ENCODE measurements at regions not wholly inside any gene's neighbourhood (a gene's known extent, or its start where the extent isn't known, plus 50 kb on each side); places are given as distances from the start of the nearest gene placed in this dataset.

DNA sequence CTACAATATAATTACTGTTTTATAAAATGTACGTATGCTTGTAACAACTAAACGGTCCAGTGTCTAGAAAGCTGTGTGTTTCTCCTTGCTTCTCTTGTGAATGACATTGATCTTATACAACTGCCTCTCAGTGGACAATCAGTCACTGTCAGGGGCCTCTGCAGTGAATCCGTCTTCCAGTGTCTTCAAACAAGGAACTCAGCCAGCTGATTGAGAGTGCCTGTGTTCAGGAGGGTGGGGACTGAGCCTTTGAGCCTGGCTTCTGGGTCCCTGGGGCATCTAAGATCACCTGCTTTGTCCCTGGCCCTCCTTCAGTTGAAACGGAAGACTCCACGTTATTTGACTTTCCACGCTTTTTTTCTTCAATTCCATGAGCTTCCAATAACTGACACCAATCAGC lies 133.1 kb upstream of the SFSWAP start:
- no peak for DNase-seq
- H3K4me3 ChIP-seq (ENCODE audit: low read depth, low read length), result no peak overlapping the region
- TF ChIP-seq CTCF (IDR thresholded peaks at IDR 0.05; ENCODE audit: low read depth, low read length), result no peak
- H3K36me3 ChIP-seq, result no peaks in the 10 kb centered on the region
- H3K9me3 ChIP-seq (ENCODE audit: severe bottlenecking), result no peaks in the 10 kb centered on the region
- H3K27me3 ChIP-seq (ENCODE audit: insufficient read depth, low read depth, severe bottlenecking), result no peaks in the 10 kb centered on the region
- no peak overlapping the region for H3K27ac ChIP-seq

GRCh38 chr12:131578828-131579470 lies 131.9 kb upstream of the SFSWAP start:
- TF ChIP-seq CTCF (IDR thresholded peaks at IDR 0.05; ENCODE audit: low read depth, low read length), result no peak
- H3K27me3 ChIP-seq (ENCODE audit: insufficient read depth, low read depth, severe bottlenecking), result no peaks in the 10 kb centered on the region
- no peak for DNase-seq
- H3K9me3 ChIP-seq (ENCODE audit: severe bottlenecking), result no peaks in the 10 kb centered on the region
- H3K27ac ChIP-seq, result no peak overlapping the region
- no peaks in the 10 kb centered on the region for H3K36me3 ChIP-seq
- H3K4me3 ChIP-seq (ENCODE audit: low read depth, low read length), result no peak overlapping the region

DNA sequence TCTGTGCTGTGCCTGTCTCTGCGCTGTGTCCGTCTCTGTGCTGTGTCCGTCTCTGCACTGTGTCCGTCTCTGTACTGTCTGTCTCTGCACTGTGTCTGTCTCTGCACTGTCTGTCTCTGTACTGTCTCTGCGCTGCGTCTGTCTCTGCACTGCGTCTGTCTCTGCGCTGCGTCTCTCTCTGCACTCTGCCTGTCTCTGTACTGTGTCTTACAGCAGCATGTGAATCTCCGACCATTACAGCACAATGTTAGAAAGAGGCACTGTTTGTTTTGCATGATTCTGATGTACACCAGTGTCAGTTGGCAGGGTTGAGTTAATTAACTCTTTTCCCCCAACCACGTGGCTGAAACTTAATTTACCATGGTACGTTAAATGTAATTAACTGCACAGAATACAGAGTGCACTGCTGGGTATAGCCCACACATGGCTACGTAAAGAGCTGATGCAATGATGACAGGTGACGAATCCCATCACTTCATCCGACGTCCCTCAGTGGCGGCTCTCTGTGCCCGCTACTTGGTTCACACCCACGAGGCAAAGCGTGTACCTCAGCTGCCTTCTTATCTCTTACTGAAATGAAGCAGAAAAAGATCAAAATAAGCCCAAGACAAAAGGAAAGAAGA lies 127.7 kb upstream of the SFSWAP start:
- no peak overlapping the region for H3K4me3 ChIP-seq (ENCODE audit: low read depth, low read length)
- H3K27ac ChIP-seq, result no peak overlapping the region
- peaks cover 12% of the 10 kb centered on the region for H3K9me3 ChIP-seq (ENCODE audit: severe bottlenecking)
- H3K27me3 ChIP-seq (ENCODE audit: insufficient read depth, low read depth, severe bottlenecking), result no peaks in the 10 kb centered on the region
- no peak for TF ChIP-seq CTCF (IDR thresholded peaks at IDR 0.05; ENCODE audit: low read depth, low read length)
- DNase-seq, result no peak
- H3K36me3 ChIP-seq, result no peaks in the 10 kb centered on the region

- TF ChIP-seq CTCF (IDR thresholded peaks at IDR 0.05; ENCODE audit: low read depth, low read length), result no peak
- no peak for DNase-seq
- Histone ChIP-seq H3K27ac (no peak overlapping the region), H3K36me3 (no peaks in the 10 kb centered on the region), H3K9me3 (ENCODE audit: severe bottlenecking) (peaks cover 12% of the 10 kb centered on the region), H3K4me3 (ENCODE audit: low read depth, low read length) (no peak overlapping the region), H3K27me3 (ENCODE audit: insufficient read depth, low read depth, severe bottlenecking) (no peaks in the 10 kb centered on the region)
Measured at GRCh38 chr12:131586269-131586668, 124.6 kb upstream of the SFSWAP start.

- DNase-seq, result no peak
- no peak for TF ChIP-seq CTCF (IDR thresholded peaks at IDR 0.05; ENCODE audit: low read depth, low read length)
- H3K9me3 ChIP-seq (ENCODE audit: severe bottlenecking), result peaks cover 12% of the 10 kb centered on the region
- H3K36me3 ChIP-seq, result no peaks in the 10 kb centered on the region
- H3K27ac ChIP-seq, result no peak overlapping the region
- no peaks in the 10 kb centered on the region for H3K27me3 ChIP-seq (ENCODE audit: insufficient read depth, low read depth, severe bottlenecking)
- H3K4me3 ChIP-seq (ENCODE audit: low read depth, low read length), result no peak overlapping the region
Measured at GRCh38 chr12:131586761-131587160, 124.1 kb upstream of the SFSWAP start.

- H3K27me3 ChIP-seq (ENCODE audit: insufficient read depth, low read depth, severe bottlenecking), result no peaks in the 10 kb centered on the region
- no peak overlapping the region for H3K4me3 ChIP-seq (ENCODE audit: low read depth, low read length)
- no peaks in the 10 kb centered on the region for H3K36me3 ChIP-seq
- H3K27ac ChIP-seq, result no peak overlapping the region
- TF ChIP-seq CTCF (IDR thresholded peaks at IDR 0.05; ENCODE audit: low read depth, low read length), result no peak
- peaks cover 12% of the 10 kb centered on the region for H3K9me3 ChIP-seq (ENCODE audit: severe bottlenecking)
- DNase-seq, result no peak
Measured at GRCh38 chr12:131587565-131587964, 123.3 kb upstream of the SFSWAP start.
